ENCODE measurements at regions not wholly inside any gene's neighbourhood (a gene's known extent, or its start where the extent isn't known, plus 50 kb on each side); places are given as distances from the start of the nearest gene placed in this dataset.

DNA sequence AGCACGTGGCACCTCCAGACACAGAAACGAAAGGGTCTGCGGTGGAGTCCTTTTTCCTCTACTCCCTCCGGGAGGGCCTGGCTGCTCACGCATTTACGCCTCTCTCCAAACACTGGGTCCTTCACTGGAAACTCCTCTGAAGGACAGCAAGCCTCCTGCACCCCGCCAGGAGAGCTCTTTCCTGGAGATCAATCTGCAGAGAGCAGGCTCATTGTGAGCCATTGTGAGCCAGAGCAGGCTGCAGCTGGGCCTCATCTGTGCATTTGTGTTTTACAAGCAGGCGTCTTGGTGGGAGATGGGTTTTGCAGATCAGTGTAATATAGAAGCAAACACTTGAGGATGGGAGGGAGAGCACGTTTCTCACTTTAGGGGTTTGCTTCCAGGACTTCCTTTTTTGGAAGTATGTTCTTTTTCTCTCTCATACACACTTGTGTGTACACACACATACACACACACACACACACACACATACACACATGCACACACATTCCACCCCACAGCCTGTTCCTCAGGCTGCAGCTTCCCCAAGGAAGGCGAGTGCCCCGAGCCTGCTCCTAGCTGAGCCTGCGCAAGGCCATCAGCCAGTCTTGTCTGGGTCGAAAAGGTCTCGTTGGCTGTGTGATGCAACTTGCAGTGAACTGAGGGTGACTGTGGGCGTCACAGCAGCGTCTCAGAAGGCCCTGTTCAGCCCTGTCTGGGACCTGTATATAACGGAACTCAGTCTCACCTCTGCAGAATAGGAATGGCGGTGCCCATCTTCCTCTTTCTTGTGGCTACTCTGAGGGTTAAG is 163.5 kb downstream of the GLI2 start:
- DNase-seq (ENCODE audit: low spot score), result no peak

DNA sequence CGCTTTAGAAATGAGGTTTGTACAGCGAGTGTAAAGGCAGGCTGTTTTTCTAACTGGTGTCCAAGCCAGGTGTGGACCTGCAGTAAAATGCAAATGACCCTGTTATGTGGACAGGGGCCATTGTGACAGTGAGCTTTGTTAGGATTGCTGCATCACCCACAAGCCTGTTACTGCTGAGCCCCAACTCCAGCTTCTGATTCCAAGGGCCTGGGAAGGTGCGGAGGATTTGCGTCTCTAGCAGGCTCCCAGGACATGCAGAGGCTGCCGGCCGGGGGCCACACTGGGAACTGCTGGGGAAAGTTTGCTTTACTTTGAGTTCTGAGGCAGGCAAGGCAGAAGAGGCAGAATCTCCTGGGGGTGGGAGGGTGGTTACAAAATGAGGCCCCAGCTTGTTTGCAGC is 164.1 kb downstream of the GLI2 start:
- DNase-seq (ENCODE audit: low spot score), result no peak

DNA sequence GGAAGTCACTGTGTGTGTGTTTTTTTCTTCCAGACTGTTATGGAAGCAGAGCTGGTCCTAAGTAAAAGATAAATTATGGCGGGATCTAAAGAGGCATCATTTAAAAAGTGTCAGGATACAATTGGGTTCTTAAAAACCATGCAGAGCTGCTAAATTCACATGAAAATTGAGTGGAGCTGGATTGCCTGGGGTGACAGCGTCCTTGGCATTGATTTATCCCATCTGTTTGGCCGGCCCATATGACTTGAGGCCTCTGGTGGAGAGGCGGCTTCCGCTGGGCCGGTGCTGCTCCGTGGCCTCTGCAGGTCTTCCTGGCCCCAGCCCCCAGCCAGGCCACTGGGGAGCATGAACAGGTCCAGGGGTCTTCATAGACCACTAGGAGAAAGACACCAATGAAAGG is 165.5 kb downstream of the GLI2 start:
- no peak for DNase-seq (ENCODE audit: low spot score)

DNA sequence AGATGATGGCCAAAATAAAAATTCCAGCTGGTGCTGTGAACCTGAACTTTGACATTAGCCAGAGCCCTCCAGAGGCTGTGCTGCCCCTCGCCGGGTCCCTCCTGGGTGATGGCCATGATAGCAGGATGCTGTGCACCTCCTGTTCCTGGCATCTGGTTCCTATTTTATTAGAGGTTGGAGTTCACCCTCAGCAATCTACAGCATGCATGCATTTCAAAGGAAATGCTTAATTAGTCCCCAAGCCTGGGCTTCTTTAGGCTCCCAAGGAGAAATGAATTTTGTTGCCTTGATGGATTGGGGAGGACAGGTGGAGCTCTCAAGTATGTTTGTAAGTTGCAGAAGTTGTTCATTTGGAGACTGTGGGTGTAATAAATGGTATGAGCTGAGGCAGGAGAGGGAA is 166.9 kb downstream of the GLI2 start:
- no peak for DNase-seq (ENCODE audit: low spot score)

DNA sequence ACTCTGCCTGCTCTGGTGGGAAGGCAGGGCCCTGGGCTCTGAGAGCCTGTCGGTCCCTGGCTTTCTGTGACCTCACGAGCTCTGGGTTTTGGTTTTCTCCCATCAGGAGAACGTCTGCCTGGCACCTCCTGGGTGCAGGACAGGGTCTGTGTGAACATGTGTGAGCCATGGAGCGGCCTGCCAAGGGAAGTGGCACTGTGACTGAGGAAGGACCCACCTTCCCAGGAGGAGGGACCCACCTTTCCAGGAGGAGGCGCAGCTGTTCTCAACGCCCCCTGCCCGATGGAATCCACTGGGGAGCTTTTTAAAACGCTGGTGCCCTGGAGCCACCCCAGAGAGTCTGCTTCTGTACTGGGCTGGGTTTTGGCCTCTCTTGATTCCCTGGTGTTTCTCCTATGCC is 168.7 kb downstream of the GLI2 start:
- no peak for DNase-seq (ENCODE audit: low spot score)

DNA sequence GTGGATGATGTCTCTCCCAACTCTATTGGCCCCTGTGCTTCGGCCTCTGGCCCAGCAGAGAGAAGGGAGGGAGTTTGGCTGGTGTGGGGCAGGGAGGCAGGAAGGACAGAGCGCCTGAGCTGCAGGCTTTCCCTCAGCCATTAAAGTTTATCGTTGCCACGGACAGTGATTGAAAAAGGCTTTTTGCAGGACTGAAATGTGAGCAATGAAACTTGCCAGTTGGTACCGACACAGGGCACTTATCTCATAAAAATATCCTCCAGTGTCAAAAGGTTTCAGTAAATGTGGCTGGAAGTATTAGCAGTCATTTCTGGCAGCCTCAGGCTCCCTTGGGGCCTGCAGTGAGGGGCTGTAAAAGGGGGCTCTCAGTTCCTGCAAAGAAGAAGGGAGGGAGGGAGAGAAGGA is 169.2 kb downstream of the GLI2 start:
- no peak for DNase-seq (ENCODE audit: low spot score)

DNA sequence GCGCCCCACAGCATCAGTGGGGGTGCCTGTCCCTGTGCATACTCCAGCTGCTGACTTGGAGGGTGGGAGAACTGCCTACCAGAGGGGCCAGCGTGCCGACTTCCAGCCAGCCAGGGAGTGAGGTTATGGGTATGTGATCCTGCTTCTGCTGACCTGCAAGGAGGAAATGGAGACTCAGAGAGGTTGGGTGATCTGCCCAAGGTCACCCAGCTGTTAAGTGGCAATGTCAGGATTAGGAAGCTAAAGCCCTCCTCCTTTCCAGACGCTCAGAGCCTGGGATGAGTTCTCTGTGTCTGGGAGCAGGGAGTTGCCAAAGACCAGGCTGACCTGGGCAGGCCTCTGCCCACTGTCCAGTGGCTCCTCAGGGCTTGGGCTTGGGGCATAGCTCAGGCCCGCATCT is 169.6 kb downstream of the GLI2 start:
- no peak for DNase-seq (ENCODE audit: low spot score)

DNA sequence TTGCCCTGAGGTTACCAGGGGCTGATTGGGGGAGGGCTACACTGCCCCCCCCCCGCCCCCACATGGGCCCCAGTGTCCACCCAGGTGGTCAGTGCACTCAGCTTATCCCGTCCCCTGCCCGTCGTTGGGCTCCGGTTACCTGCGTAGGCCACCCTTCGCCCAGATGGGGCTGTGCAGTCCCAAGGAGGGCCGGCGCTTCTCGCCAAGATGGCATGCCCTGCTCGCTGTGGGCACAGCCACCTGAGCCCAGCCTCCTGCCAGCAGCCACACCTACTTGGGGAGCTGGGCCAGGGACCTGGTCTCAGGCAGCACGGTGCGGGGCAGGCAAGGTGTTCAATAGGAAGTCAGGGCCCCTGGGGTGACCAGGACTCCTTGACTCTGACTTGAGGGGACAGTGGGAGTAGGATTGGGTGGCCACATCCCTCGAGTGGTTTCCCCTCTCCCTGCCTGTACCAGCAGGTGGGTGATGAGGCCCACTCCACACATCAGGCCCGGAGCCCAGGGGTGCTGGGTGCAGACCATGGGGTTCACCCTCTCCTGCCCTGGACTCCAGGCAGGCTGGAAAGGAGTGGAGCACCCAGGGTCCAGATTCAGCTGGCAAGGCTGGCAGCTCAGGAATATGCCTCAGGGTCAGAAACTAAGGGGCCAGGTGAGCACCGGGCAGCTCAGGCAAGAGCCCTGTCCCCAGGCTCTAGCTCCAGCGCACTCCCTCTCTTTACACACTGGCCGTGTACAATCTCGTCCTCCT is 170.3 kb downstream of the GLI2 start:
- DNase-seq (ENCODE audit: low spot score), result no peak

DNA sequence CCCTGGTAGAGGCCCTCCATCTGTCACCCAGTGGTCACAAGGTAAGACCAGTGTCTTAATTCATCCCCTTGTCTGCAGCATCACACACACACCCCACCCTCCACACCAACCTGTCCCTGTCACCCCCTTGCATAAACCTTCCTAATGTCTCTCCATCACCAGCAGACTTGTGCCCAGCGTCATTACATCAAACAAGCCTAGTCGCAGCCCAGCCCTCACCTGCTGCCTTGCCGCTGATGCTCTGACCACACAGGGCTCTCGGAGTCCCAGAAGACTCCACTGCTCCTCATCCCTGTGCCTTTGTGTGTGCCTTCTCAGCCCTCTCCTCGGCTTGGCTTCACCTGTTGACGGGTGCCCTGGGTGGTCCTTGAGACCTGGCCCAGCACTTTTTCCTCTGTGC is 171.2 kb downstream of the GLI2 start:
- DNase-seq (ENCODE audit: low spot score), result no peak

DNA sequence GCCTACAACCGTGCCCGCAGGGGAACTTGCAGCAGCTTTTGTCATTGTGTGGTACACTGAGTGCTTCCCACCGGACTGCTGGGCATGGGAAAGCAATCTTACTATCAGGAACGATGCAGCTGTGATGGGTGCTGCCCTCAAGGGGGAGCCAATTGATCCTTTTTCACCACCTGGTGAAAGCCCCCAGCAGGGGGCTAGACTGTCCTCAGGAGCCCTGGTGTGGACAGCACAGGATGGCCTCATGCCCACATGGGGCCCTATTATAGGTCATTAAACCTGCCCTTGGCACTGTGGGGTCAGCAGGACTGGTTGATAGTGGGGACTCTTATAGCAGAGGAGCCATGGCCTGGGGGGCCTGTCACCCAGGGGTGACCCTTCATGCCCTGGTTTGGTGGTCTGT is 172.2 kb downstream of the GLI2 start:
- no peak for DNase-seq (ENCODE audit: low spot score)

DNA sequence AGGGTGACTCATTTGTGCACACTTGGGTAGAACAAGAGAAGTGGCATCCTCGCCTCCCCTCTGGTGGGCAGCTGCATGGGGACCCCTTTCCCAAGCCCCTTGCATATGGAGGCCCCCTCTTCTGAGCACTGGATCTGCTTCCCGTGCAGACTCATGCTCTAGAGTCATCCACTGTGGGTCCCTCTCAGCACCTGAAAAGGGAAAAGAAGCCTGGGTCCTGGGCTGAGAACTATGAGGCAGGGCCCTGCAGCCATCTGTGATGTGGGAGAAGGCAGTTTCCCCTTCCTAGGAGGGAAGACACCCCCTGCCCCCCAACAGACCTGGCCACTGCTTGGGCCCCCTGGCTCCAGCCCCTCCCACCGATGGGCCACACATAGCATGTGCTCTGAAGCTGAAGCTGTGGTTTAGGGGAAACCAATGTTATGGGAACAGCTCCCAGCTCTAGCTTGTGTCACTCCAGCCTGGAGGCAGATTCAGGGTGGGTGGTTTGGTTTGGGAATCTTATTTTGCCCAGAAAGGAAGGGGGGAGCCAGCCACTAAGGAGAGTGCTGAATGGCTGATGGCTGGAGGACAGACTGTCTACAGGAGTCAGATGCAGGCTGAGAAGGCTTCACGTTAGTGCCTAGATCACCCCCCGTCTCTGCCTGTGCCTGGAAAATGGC is 172.8 kb downstream of the GLI2 start:
- DNase-seq (ENCODE audit: low spot score), result no peak

DNA sequence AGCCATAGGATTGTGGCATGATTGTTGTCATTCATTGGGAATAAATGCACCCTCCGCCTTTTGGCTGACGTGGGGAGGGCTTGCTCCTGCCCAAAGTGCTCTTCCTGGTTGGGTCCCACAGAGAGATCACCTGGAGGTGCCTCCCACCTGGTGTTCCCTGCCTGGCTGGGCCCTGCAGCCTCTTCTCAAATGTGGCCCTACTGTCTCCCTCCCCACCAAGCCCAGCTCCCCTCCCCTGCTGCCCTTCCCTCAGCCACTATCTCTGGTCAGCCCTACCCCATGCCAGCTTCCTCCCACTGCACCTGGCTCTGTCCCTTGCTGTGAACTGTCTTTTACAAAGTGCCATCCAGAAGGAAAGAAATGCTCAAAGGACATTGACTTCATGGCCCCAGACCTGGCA is 173.4 kb downstream of the GLI2 start:
- no peak for DNase-seq (ENCODE audit: low spot score)

DNA sequence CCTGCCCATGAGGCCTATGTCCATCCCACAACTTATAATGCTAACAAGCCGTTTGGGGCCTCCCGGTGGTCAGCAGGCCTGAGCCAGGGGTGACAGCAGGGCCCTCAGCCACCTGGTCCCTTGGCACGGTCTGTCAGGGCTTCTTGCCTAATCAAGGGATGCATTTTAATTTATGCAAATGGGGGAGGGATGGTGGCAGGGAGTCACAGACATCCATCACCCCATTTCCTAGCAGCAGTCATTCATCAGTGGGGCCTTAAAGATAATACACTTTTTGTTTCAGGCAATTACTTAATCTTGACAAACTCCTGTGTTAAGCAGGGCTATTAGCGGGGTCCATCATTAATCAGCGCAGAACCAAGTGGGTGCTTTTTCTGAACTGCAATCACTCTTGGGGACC is 174.5 kb downstream of the GLI2 start:
- no peak for DNase-seq (ENCODE audit: low spot score)

DNA sequence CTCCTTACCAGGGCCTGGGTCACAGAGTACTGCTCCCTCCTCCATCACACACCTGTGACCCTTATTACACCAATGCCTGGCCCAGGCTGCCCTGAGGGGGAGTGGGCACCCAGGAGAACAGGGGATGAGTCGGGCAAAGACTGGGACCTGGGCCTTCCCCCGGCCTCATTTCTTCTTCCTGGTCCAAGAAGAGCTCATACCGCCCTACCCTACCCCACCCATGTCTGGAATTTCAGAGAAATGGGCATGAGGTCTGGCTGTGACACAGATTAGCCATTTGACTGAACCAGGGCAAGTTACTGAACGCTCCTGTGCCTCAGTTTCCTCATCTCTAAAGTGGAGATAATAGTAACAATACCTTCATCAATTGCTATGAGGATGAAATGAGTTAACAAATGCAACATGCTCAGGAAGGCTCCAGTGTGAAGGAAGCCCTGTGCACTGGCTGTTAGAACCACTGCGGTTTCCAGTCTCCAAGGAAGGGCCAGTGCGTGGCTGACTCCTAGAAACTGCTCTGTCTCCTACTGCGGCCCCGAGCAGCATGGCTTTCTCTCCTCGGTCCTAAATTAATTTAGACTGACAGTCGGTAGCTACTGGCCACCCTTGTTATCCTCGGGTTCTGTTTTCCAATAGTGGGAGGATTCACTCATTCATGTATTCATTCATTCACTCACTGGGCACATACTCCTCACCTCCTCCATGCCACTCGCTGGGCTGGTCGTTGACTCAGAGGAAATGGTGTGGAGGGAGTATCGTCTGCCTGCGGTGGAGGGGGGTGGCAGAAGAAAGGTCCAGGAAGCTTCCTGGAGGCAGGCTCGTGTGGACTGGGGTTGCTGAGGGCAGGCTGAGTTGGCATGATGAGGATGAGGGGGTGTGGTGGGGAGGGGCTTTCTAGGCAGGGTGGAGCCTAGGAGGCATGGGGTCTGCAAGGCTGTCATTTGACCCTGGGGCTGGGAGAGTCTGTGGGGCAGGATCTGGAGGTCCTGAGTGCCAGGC is 175.6 kb downstream of the GLI2 start:
- DNase-seq (ENCODE audit: low spot score), result peak; percentile 59

DNA sequence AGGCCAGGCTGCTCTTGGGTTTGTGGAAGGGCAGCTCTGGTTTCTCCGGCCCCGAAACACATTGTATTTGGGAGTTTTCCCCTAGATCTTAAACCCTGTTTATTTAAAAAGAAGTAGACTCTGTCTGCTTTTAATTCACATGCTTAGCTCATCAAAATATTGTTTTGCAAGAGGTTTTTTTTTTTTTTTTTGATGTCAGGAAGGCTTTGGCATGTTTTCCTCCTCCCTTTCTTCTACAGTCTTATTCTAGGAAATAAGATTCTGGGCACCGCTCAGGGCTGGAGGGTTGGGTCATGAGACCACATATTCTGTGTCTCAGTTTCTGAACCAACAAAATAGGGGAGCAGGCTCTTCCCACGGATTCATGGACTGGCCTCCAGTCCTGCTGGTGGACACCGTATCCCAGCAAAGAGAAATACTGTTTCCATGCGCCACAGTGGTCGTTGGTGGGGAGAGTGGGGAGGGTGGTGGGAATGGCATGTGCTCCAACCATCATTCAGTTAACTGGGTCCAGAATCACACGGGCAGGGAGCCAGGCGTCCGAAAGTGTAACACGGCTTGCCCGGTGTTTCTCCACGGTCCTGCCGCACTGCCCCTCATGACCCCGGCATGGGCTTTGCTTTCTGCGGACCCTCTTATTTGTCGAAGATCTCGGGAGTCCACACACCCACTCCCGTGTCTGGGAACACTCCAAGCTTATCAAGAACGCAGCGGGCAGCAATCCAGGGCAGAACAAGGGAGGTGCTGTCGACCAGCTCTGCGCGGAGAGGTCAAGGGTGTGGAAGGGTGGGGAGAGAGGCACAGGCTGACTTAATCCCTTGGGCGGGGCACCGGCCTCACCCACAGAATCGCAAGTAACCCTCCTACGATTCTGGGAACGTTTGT is 176.7 kb downstream of the GLI2 start:
- DNase-seq (ENCODE audit: low spot score), result peak; percentile 75

DNA sequence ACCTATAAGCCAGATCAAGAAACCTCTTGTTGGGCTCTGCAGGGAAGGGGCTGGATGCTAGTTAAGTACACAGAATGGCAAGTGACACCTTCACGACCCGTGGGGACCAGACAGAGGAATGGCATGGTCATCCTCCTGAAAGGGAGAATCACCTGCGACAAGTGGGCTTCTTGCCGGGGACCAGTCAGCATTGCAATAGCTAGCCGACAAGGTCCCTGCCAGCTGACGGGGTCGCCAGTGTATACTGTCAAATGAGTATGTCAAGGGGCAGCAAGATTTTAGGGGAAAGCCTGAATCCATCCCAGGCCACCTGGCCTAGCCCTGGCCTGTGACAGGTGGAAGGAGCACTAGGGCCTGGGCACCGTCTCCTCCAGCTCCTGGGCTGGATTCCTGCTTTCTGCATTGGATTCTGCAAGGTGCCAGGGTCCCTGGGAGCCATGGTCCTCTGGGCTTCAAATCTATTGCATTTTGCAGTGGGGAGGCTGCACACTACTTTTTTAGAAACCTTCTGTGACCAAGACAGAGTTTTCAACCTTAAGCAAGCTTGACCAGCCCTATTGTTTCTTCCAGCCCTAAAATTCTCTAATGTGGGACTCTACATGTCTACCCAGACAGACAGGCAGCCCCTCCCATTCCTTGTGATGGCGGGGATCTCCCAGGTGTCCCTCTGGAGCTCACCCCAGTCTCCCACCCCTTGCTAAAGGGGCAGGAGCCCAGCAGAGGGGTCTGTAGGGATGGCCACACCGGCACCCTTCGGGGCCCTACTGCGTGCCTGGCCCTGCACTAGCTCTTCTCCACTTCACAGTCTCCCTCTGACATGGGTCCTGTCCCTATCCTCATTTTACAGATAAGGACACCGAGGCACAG is 178.5 kb downstream of the GLI2 start:
- DNase-seq (ENCODE audit: low spot score), result no peak

DNA sequence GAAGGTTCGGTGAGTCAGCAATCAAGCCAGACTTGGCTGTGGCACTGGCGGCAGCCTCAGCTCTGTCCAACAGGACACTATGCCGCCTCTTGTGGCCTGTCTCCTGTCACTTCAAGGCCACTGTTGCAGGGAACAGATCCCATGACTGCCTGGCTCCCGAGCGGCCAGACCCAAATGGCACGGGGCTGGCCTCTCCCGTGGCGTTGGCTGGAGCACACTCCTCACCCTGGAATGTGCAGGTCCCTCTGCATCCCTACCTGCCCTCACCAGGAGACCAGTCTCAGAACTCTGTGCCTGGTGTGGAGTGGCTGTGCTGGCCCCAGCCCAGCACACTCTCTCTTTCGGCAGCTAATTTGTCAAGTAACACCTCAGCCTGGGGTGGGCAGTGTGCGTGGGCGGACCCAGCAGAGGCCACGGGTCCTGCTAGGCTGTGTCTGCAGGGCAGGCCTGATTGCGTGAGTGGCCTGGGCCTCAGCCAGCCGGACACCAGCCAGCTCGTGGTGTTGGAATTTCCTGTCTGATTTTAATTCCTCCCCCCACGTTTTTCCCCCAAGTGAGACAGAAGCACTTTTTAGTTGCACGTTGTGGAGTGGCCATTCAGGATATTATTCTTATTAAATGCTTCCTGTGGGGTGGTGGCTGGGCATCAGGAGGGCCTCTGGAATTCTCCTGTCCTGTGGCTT is 179.3 kb downstream of the GLI2 start:
- peak; percentile 94 for DNase-seq (ENCODE audit: low spot score)

DNA sequence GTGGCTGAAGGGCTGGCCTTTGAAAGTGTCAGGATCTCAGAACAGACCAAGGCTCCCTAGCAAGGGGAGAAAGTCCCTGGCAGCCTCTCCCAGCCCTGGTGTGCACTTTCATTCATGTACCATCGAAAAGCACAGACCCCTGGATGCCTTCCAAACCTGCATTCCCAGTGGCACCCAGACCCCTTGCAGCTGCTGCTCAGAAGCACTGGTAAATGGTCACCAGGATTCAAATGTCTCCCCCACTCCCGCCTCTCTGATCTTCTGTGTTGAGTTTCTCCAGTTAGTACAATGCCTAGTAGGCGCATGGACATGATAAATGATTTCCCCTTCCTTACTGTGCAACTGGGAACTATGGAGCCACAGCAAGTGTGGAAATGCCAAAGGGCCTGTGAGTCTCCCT is 180.0 kb downstream of the GLI2 start:
- no peak for DNase-seq (ENCODE audit: low spot score)

DNA sequence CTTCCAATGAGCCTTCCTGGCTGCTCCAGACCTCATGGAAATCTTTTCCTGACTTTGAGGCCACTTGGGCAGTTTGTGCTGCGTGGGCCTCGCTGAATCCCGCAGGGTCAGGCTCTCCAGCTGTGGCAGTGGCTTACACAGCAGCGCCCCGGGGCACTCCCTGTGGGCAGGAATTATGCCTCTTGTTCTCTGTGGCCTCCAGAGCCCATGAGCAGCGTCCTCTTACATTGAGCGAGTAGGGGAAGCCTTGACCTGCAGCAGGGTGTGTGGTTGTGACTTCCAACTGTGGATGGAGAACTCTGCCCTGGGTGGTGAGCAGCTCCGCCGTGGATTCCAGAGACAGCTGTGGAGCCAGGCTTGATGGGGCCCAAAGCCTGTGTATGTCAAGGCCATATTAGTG is 180.8 kb downstream of the GLI2 start:
- no peak for DNase-seq (ENCODE audit: low spot score)
